Motor neuron (in vitro differentiated cells): ENCODE measurements at regions not wholly inside any gene's neighbourhood (a gene's known extent, or its start where the extent isn't known, plus 50 kb on each side); places are given as distances from the start of the nearest gene placed in this dataset.
A peak's percentile ranks its signal among the peaks of the same experiment; 100 is the strongest.

Source experiments
- ATAC-seq, 8 experiments: fragments of 200-7000 bp; cut with Tn5 transposase; replicated peaks in 6 of 8; 2 replicates each; pipeline ENCODE4 v1.8.0; 2021; ENCODE audit warnings: mild to moderate bottlenecking in 8 of 8, moderate library complexity in 8 of 8
- H3K27ac ChIP-seq, 2 donors: fragments of 250-450 bp; sonication (Bioruptor Pico); 2 replicates each; pipeline ENCODE4 v1.9.0; 2021; ENCODE audit warnings: antibody characterized with exemption in 2 of 2, mild to moderate bottlenecking in 2 of 2, moderate library complexity in 1 of 2
- H3K4me1 ChIP-seq, 2 donors: fragments of 250-450 bp; sonication (Bioruptor Pico); replicated peaks in 1 of 2; 2 replicates each; pipeline ENCODE4 v1.6.1; 2021; ENCODE audit warnings: antibody characterized with exemption in 2 of 2, mild to moderate bottlenecking in 2 of 2, moderate library complexity in 1 of 2
- H3K4me3 ChIP-seq, 5 donors: fragments of 250-450 bp; sonication (Bioruptor Pico); 2 replicates each; pipeline ENCODE4 v1.9.0; 2021; ENCODE audit warnings: antibody characterized with exemption in 5 of 5, mild to moderate bottlenecking in 5 of 5, moderate library complexity in 4 of 5
- WGBS, 10 experiments: fragments of 450-650 bp; shearing (Covaris generic); methylation state at CpG; one replicate each; pipeline ENCODE4 v1.0.0; 2022; 5-methylcytosine and 5-hydroxymethylcytosine counted together
- in situ Hi-C, 9 experiments: fragments of 400-800 bp; cut with MboI; loops; one replicate each; pipeline ENCODE4 v1.15.0; 2021; ENCODE audit warnings: low sequenced_read_pairs in 9 of 9, low pct_unique_long_range_greater_than_20kb in 2 of 9; ENCODE audit not compliant: unreplicated experiment in 9 of 9

GRCh38 chr2:188085421-188085820, 206.3 kb upstream of the GULP1 start:
- no peak overlapping the region for H3K27ac ChIP-seq
- ATAC-seq, result no peak
- no peak overlapping the region for H3K4me3 ChIP-seq
- 0 to 90% (median 67%) methylated on average over 1 to 4 of the region's 4 CpGs; no CpG with 5 or more reads in 3 of the 10 experiments for WGBS, 10 experiments
- no peaks in the 10 kb centered on the region for H3K4me1 ChIP-seq
- in situ Hi-C loops, result no loop called here

GRCh38 chr2:188089901-188090300, 201.8 kb upstream of the GULP1 start:
- Histone ChIP-seq H3K4me3 (no peak overlapping the region), H3K27ac (no peak overlapping the region), H3K4me1 (no peaks in the 10 kb centered on the region)
- peak in 1 of 8 experiments; percentile 46 for ATAC-seq
- 40 to 100% (median 59%) methylated on average over 1 to 2 of the region's 2 CpGs for WGBS, 10 experiments
- in situ Hi-C loops, result no loop called here

DNA sequence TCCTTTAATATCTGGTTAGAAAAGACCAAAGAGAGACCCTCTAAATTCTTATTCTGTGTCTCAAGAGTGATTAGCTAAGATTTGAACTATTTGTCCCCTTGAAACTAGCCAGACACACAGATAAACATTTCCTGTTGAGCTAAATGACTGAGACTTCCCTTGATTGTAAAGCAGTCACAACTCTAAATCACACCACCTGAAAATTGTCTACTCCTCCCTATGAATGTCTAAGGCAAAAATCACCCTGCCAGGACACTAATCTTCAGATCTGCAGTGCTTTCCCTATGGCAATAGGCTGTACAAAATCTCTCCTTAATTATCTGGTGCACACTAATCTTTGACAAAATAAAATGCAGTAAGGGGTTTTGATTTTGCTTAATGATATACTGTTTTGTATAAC, 200.5 kb upstream of the GULP1 start:
- Histone ChIP-seq H3K4me1 (no peaks in the 10 kb centered on the region), H3K4me3 (no peak overlapping the region), H3K27ac (no peak overlapping the region)
- no peak for ATAC-seq
- in situ Hi-C loops, result no loop called here

GRCh38 chr2:188092734-188093133, 198.9 kb upstream of the GULP1 start:
- WGBS, 10 experiments, result 10 to 90% (median 75%) methylated on average over 1 to 2 of the region's 2 CpGs
- Histone ChIP-seq H3K27ac (no peak overlapping the region), H3K4me3 (no peak overlapping the region), H3K4me1 (no peaks in the 10 kb centered on the region)
- in situ Hi-C loops, result no loop called here
- peak in 3 of 8 experiments; percentile 70 to 92 (median 84) for ATAC-seq

GRCh38 chr2:188096910-188097309, 194.8 kb upstream of the GULP1 start:
- Histone ChIP-seq H3K4me1 (no peaks in the 10 kb centered on the region), H3K27ac (no peak overlapping the region), H3K4me3 (no peak overlapping the region)
- WGBS, 10 experiments, result 24 to 100% (median 80%) methylated on average over 1 to 3 of the region's 3 CpGs; no CpG with 5 or more reads in 1 of the 10 experiments
- in situ Hi-C loops, result no loop called here
- no peak for ATAC-seq

DNA sequence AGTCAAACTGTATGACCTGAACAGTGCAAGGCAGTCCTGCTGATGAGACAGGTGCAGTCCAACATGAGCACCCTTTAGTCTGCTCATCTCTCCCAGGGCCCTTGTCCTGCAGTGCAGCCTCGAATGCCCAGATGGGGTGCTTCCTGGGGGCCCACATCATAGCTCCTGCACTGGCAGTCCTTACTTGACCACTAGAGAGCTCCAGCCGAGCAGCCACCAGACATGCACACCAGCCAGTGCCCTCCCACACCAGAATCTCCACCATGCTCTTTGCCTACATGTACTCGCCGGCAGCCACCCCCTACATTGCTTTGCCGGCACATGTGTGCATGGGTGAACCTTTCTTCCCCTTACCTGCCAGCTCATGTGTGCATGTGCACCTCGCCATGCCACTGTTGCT, 188.8 kb upstream of the GULP1 start:
- in situ Hi-C loops, result no loop called here
- WGBS, 10 experiments, result 0 to 100% (median 63%) methylated on average over 1 to 5 of the region's 6 CpGs; no CpG with 5 or more reads in 6 of the 10 experiments
- Histone ChIP-seq H3K4me3 (no peak overlapping the region), H3K4me1 (no peaks in the 10 kb centered on the region), H3K27ac (no peak overlapping the region)
- ATAC-seq, result no peak

DNA sequence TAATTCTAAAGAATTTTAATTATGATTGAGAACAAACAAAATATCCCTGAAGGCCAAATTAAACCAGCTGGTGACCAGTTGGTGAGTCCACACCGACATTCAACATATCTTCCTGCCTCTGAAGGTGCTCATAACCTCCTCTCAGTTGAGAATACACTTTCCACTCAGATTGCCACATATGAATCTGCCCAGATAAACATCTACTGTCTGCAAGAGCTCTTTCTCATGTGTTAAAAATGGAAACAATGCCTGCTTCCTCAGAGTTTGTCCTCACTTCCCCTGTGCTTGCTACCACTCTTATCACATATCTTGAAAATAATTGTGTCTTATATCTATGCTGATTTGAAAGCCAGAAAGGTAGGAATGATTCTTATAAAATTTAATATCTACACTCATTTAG, 177.7 kb upstream of the GULP1 start:
- in situ Hi-C loops, result no loop called here
- WGBS, 10 experiments, result 0 to 100% (median 20%) methylated on average over 1 of the region's 1 CpG; no CpG with 5 or more reads in 3 of the 10 experiments
- no peak overlapping the region for H3K27ac ChIP-seq
- no peak for ATAC-seq
- H3K4me3 ChIP-seq, result no peak overlapping the region
- H3K4me1 ChIP-seq, result no peaks in the 10 kb centered on the region

DNA sequence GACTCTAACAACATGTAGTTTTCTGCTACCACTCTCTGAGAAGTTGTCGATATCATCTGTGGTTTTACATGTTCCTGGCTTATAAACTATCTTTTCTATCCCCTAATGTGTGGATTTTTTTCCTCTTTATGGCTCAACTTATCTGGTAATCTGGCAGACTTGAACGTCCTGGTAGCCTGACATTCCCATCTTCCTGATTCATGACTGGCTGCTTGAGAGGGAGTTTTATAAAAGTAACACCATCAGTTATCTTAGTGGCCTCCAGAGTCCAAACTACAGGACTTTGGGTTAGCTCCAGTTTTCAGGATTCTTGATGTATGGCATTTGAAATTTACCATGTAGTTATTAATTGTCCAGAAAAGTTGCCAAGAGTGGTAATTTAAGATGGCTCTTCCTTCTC, 174.0 kb upstream of the GULP1 start:
- 0 to 100% (median 75%) methylated on average over 1 to 2 of the region's 2 CpGs; no CpG with 5 or more reads in 1 of the 10 experiments for WGBS, 10 experiments
- Histone ChIP-seq H3K4me1 (no peaks in the 10 kb centered on the region), H3K27ac (no peak overlapping the region), H3K4me3 (no peak overlapping the region)
- in situ Hi-C loops, result no loop called here
- no peak for ATAC-seq

GRCh38 chr2:188118431-188118830, 173.2 kb upstream of the GULP1 start:
- WGBS, 10 experiments, result 0 to 100% (median 11%) methylated on average over 1 of the region's 1 CpG; no CpG with 5 or more reads in 1 of the 10 experiments
- in situ Hi-C loops, result no loop called here
- Histone ChIP-seq H3K4me3 (no peak overlapping the region), H3K27ac (no peak overlapping the region), H3K4me1 (no peaks in the 10 kb centered on the region)
- ATAC-seq, result no peak

GRCh38 chr2:188119112-188119838, 172.4 kb upstream of the GULP1 start:
- H3K27ac ChIP-seq, result no peak overlapping the region
- ATAC-seq, result no peak
- in situ Hi-C loops, result no loop called here

DNA sequence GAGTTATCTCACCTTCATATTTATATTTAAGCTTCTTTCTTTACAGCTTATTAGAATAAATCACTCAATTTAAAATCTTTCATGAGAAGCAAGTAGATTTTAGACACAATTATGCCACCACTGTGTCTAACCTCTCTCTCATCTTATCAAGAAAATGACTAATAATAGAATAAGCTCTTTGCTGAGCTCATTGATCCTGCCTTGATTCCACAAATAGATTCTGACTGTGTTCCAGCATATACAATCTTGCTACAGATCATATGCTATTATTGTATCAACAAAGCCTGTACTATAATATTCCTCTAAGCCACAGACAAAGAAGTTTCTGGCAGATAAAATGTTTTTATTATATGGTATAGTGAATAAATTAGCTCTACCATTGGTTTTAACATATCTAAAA, 168.7 kb upstream of the GULP1 start:
- ATAC-seq, result peak in 3 of 8 experiments; percentile 18 to 79 (median 28)

More at GRCh38 chr2:188119112-188119838, 172.4 kb upstream of the GULP1 start:
- Histone ChIP-seq H3K4me1 (no peaks in the 10 kb centered on the region), H3K4me3 (no peak overlapping the region)
- 9 to 85% (median 73%) methylated on average over 2 to 5 of the region's 5 CpGs for WGBS, 10 experiments

GRCh38 chr2:188129677-188130076, 162.0 kb upstream of the GULP1 start:
- WGBS, 10 experiments, result 42 to 88% (median 73%) methylated on average over 1 to 4 of the region's 4 CpGs; no CpG with 5 or more reads in 1 of the 10 experiments
- H3K4me3 ChIP-seq, result no peak overlapping the region
- ATAC-seq, result no peak
- in situ Hi-C loops, result no loop called here
- H3K27ac ChIP-seq, result no peak overlapping the region
- H3K4me1 ChIP-seq, result no peaks in the 10 kb centered on the region

More for the DNA sequence above, 168.7 kb upstream of the GULP1 start:
- in situ Hi-C loops, result no loop called here
- Histone ChIP-seq H3K4me3 (no peak overlapping the region), H3K27ac (no peak overlapping the region), H3K4me1 (no peaks in the 10 kb centered on the region)

DNA sequence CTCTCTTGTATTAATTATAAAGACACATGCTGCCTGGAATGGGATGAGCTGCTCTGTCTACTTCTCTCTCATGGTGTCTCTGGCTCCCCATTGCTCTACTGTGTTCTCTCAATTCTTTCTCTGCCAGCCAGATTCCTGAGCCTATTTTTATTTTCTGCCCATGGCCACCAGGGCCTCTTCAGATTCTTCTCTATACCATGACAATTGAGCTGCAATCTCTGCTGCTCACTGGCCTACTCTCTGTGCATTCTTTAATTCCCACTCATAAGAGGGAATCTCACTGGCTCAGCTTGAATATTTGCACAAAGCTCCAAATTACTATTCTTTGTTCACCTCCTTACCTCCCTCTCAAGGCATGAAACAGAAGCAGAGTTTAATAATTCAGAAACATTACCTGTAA, 161.4 kb upstream of the GULP1 start:
- H3K27ac ChIP-seq, result no peak overlapping the region
- H3K4me1 ChIP-seq, result no peaks in the 10 kb centered on the region
- no peak for ATAC-seq
- H3K4me3 ChIP-seq, result no peak overlapping the region
- in situ Hi-C loops, result no loop called here

- no peak for ATAC-seq
- WGBS, 10 experiments, result 0 to 100% (median 82%) methylated on average over 1 of the region's 1 CpG; no CpG with 5 or more reads in 1 of the 10 experiments
These were observed 160.4 kb upstream of the GULP1 start for GRCh38 chr2:188131281-188131680.

More at GRCh38 chr2:188131281-188131680, 160.4 kb upstream of the GULP1 start:
- Histone ChIP-seq H3K4me3 (no peak overlapping the region), H3K27ac (no peak overlapping the region), H3K4me1 (no peaks in the 10 kb centered on the region)
- in situ Hi-C loops, result no loop called here
